ENCODE measurements at regions not wholly inside any gene's neighbourhood (a gene's known extent, or its start where the extent isn't known, plus 50 kb on each side); places are given as distances from the start of the nearest gene placed in this dataset.

GRCh38 chr18:7298149-7298548 is 67.3 kb downstream of the LRRC30 start:
- CTCF ChIA-PET = interaction anchor here (1.1 kb wide), 1 partner anchor 269 kb away, joined by 3 read pairs; no protein-coding TSS in a partner anchor

More at GRCh38 chr18:7298149-7298548, 67.3 kb downstream of the LRRC30 start:
- no peak for ATAC-seq
- no peaks in the 10 kb centered on the region for H3K27me3 Mint-ChIP-seq (ENCODE audit: low read depth)
- peaks cover 53% of the 10 kb centered on the region for H3K9me3 Mint-ChIP-seq
- POLR2A ChIA-PET = no interaction called here
- no peak for TF ChIP-seq ARID4B (CRISPR knock-in tag; IDR thresholded peaks at IDR 0.05; ENCODE audit: borderline replicate concordance)
- TF ChIP-seq ZMAT4 (CRISPR knock-in tag; IDR thresholded peaks at IDR 0.05) = no peak
- TF ChIP-seq NFATC4 (CRISPR knock-in tag; IDR thresholded peaks at IDR 0.05) = no peak
- no peak for TF ChIP-seq ZNF281 (CRISPR knock-in tag; IDR thresholded peaks at IDR 0.05)
- TF ChIP-seq ZNF532 (CRISPR knock-in tag; IDR thresholded peaks at IDR 0.05; ENCODE audit: borderline replicate concordance) = no peak
- no peak for TF ChIP-seq ESRRA (CRISPR knock-in tag; IDR thresholded peaks at IDR 0.05; ENCODE audit: borderline replicate concordance)
- TF ChIP-seq NR3C1 (CRISPR knock-in tag; conservative IDR thresholded peaks at IDR 0.05; ENCODE audit: low read depth) = no peak
- TF ChIP-seq NFYB (CRISPR knock-in tag; conservative IDR thresholded peaks at IDR 0.05; ENCODE audit: low read depth) = no peak
- no peak for TF ChIP-seq NR2C2 (CRISPR knock-in tag; IDR thresholded peaks at IDR 0.05)
- no peaks in the 10 kb centered on the region for H3K4me1 Mint-ChIP-seq
- no peak overlapping the region for H3K4me3 Mint-ChIP-seq
- H3K27ac Mint-ChIP-seq = no peak overlapping the region
- no peak for DNase-seq (ENCODE audit: low spot score)
- peaks cover 7% of the 10 kb centered on the region for H3K36me3 Mint-ChIP-seq
